Activated T-cell treated with anti-CD3 and anti-CD28 coated beads, Interleukin-2, amount 50 U/mL, for 72 hours (primary cell): ENCODE measurements at regions not wholly inside any gene's neighbourhood (a gene's known extent, or its start where the extent isn't known, plus 50 kb on each side); places are given as distances from the start of the nearest gene placed in this dataset.
"Not testable (repeated sequence)": the region's sequence is repeated elsewhere in the genome, so short reads cannot be mapped to it uniquely, and the experiment has no call there.

ENCODE experiments used
- ATAC-seq, 2 donors: fragments of 150-1000 bp; cut with Tn5 transposase; replicated peaks in 1 of 2; 2 replicates each; pipeline ENCODE4 v1.10.0; 2021; ENCODE audit warnings: moderate library complexity in 2 of 2, mild to moderate bottlenecking in 1 of 2
- DNase-seq, 2 donors: peaks; one replicate each; pipeline ENCODE4 v3.0.0; 2021 to 2022; ENCODE audit warnings: mixed read lengths in 1 of 2
- H3K27ac Mint-ChIP-seq: one replicate; pipeline ENCODE4 v1.8.0; 2022; ENCODE audit warnings: mild to moderate bottlenecking, moderate library complexity, mixed read lengths
- H3K27me3 Mint-ChIP-seq: one replicate; pipeline ENCODE4 v1.8.0; 2022; ENCODE audit warnings: low read depth, mixed read lengths
- H3K36me3 Mint-ChIP-seq, 2 donors: one replicate each; pipeline ENCODE4 v1.8.0; 2022; ENCODE audit warnings: mixed read lengths in 2 of 2, mild to moderate bottlenecking in 1 of 2; ENCODE audit not compliant: insufficient read depth in 2 of 2
- H3K4me1 Mint-ChIP-seq: one replicate; pipeline ENCODE4 v1.8.0; 2022; ENCODE audit warnings: low read depth, mixed read lengths
- H3K4me3 Mint-ChIP-seq, 2 donors: one replicate each; pipeline ENCODE4 v1.8.0; 2022; ENCODE audit warnings: mild to moderate bottlenecking in 2 of 2, mixed read lengths in 2 of 2, moderate library complexity in 2 of 2
- H3K9me3 Mint-ChIP-seq, 2 donors: one replicate each; pipeline ENCODE4 v1.8.0; 2022; ENCODE audit warnings: mixed read lengths in 2 of 2

- H3K36me3 Mint-ChIP-seq, H3K9me3 Mint-ChIP-seq, H3K4me1 Mint-ChIP-seq, DNase-seq, H3K27ac Mint-ChIP-seq, H3K4me3 Mint-ChIP-seq, ATAC-seq, H3K27me3 Mint-ChIP-seq: not testable (repeated sequence)
Measured at GRCh38 chr2:87582579-87582978, 165.3 kb upstream of the PLGLB2 start.

DNA sequence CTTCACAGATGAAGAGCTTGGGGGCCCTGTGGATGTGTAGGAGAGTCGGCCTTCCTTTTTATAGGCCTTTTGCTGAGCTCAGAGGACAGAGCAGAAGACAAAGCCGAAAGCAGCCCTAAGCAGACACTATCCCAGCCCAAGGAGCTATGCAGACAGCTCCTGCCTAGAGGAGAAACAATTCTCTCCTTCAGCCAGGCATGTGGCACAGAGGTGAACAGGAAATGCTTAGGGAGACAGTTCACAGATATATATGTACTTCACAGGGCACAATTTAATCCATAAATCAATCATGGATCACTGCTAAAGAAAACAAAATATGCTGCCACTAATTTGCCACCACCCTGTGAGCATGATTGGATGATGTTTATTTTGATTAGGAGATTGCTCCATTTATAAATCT, 164.5 kb upstream of the PLGLB2 start:
- not testable (repeated sequence) for DNase-seq, H3K36me3 Mint-ChIP-seq, H3K4me1 Mint-ChIP-seq, ATAC-seq, H3K4me3 Mint-ChIP-seq, H3K27ac Mint-ChIP-seq, H3K27me3 Mint-ChIP-seq, H3K9me3 Mint-ChIP-seq

GRCh38 chr2:87583803-87584202, 164.1 kb upstream of the PLGLB2 start:
- H3K27ac Mint-ChIP-seq, DNase-seq, H3K4me1 Mint-ChIP-seq, H3K27me3 Mint-ChIP-seq, ATAC-seq, H3K4me3 Mint-ChIP-seq, H3K36me3 Mint-ChIP-seq, H3K9me3 Mint-ChIP-seq: not testable (repeated sequence)

- not testable (repeated sequence) for H3K27ac Mint-ChIP-seq, H3K4me1 Mint-ChIP-seq, H3K27me3 Mint-ChIP-seq, DNase-seq, H3K36me3 Mint-ChIP-seq, H3K9me3 Mint-ChIP-seq
- peak overlapping the region in 1 of 2 donors; percentile 53 for H3K4me3 Mint-ChIP-seq
- peak in 1 of 2 donors; percentile 37 for ATAC-seq
Measured at GRCh38 chr2:87584268-87584906, 163.5 kb upstream of the PLGLB2 start.

- not testable (repeated sequence) for H3K9me3 Mint-ChIP-seq, DNase-seq, ATAC-seq, H3K4me1 Mint-ChIP-seq, H3K27ac Mint-ChIP-seq, H3K4me3 Mint-ChIP-seq, H3K36me3 Mint-ChIP-seq, H3K27me3 Mint-ChIP-seq
Measured at GRCh38 chr2:87587934-87588333, 160.0 kb upstream of the PLGLB2 start.

DNA sequence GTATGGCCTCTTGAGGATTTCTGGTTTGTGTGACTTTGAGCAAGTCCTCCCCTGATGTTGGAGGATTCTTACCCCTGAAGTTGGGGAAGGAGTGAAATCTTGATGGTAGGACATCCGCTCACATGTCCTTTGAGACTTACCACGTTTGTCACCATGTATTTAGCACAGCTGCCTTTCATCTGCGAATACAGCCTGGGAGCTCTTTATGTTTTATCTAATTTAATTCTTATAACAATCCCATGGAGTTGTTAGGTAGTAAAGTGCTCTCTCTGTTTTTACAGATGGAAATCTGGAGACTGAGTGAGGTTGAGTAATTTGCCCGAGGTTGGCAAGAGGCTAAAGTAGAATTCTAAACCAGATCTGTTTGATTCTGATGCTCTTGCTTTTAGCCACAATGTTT, 154.9 kb upstream of the PLGLB2 start:
- not testable (repeated sequence) for H3K36me3 Mint-ChIP-seq, H3K4me3 Mint-ChIP-seq, H3K27ac Mint-ChIP-seq, DNase-seq, H3K4me1 Mint-ChIP-seq, H3K9me3 Mint-ChIP-seq, H3K27me3 Mint-ChIP-seq, ATAC-seq

DNA sequence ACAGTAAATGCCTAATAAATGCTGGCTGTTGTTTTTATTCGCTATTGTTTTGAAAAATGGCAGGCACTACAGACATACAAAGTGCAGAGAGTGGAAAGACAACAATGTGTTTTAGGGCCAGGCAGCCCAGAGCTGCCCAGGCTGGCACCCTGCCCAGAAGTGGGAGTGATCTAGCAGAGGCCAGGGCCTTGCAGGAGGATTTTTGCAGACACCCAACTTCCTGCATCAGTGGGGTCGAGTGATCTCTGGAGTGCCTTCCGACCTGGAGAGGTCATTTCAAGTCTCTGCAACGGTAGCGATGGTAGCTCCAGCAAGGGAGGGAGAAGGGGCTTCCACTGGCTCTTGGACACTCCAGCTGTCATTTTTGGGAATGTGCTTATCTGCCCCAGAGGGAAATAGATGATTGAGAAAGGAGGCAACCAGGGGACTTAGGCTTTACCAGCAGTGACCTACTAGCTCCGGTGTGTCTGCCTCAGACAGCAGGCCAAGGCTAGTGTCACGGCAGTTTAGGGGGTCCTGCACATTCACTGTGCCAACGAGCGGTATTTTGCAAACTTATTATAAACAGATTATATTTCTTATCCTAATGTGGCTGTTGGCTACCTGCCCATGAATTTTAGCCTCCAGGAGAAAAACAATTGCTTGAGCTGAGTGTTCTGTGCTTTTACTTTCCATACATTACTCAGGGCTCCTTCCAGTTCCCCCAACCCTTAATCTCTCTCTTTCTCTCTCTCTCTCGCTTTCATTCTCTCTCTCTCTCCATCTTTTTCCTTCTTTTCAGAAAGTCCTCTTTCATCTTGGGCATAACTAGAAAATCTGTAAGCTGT, 153.9 kb upstream of the PLGLB2 start:
- H3K4me3 Mint-ChIP-seq, H3K27ac Mint-ChIP-seq, H3K9me3 Mint-ChIP-seq, H3K36me3 Mint-ChIP-seq, H3K27me3 Mint-ChIP-seq, H3K4me1 Mint-ChIP-seq: not testable (repeated sequence)
- DNase-seq = peak in 1 of 2 donors; percentile 47
- peak in 1 of 2 donors; percentile 73 for ATAC-seq

- not testable (repeated sequence) for ATAC-seq, H3K36me3 Mint-ChIP-seq, H3K4me3 Mint-ChIP-seq, H3K27me3 Mint-ChIP-seq, DNase-seq, H3K4me1 Mint-ChIP-seq, H3K9me3 Mint-ChIP-seq, H3K27ac Mint-ChIP-seq
Measured at GRCh38 chr2:87594611-87594992, 153.3 kb upstream of the PLGLB2 start.

DNA sequence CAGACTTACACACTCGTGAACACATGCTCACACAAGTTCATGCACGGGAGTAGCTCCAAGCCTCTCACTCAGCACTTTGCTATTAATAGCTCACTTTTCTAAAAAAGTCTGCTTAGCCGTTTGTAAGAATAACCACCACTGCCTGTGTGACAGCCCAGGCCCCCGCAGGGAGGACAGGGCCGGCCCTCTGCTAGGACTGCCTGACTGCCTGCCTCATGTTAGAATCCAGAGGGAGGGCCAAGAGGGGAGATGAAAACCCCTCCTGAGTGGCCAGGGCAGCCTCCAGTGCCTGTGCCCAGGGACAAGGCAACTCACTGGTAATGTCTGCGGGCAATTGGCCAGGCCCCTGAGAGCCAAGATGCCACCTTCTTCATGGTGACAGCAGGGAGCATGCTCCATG, 152.9 kb upstream of the PLGLB2 start:
- not testable (repeated sequence) for H3K27ac Mint-ChIP-seq, H3K9me3 Mint-ChIP-seq, H3K4me1 Mint-ChIP-seq, H3K36me3 Mint-ChIP-seq, H3K4me3 Mint-ChIP-seq, ATAC-seq, DNase-seq, H3K27me3 Mint-ChIP-seq

GRCh38 chr2:87600961-87601360, 146.9 kb upstream of the PLGLB2 start:
- H3K4me3 Mint-ChIP-seq, H3K27ac Mint-ChIP-seq, H3K27me3 Mint-ChIP-seq, DNase-seq, H3K9me3 Mint-ChIP-seq, H3K4me1 Mint-ChIP-seq, ATAC-seq, H3K36me3 Mint-ChIP-seq: not testable (repeated sequence)

DNA sequence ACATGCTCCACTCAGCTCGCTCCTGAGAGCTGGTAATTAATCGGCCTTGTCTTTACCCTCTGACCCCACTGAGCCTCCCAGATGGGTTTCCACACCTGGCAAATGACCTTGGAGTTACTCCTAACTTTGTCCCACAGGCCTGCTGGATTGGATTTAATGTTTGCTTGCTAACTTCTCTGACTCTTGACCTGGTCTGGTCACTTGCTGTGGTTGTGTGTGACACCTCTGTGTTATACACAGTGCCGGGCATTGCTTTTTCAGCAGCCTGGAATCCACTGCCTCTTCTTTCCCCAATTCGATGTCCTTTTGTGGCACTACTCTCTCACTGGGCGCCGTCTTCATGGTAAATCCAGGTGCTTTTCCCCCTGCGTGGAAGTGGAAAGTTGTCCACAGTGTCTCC, 145.8 kb upstream of the PLGLB2 start:
- ATAC-seq, H3K27me3 Mint-ChIP-seq, DNase-seq, H3K36me3 Mint-ChIP-seq, H3K4me3 Mint-ChIP-seq, H3K4me1 Mint-ChIP-seq, H3K9me3 Mint-ChIP-seq, H3K27ac Mint-ChIP-seq: not testable (repeated sequence)

GRCh38 chr2:87602728-87603127, 145.2 kb upstream of the PLGLB2 start:
- not testable (repeated sequence) for H3K36me3 Mint-ChIP-seq, H3K4me3 Mint-ChIP-seq, H3K27ac Mint-ChIP-seq, H3K4me1 Mint-ChIP-seq, H3K9me3 Mint-ChIP-seq, ATAC-seq, DNase-seq, H3K27me3 Mint-ChIP-seq

DNA sequence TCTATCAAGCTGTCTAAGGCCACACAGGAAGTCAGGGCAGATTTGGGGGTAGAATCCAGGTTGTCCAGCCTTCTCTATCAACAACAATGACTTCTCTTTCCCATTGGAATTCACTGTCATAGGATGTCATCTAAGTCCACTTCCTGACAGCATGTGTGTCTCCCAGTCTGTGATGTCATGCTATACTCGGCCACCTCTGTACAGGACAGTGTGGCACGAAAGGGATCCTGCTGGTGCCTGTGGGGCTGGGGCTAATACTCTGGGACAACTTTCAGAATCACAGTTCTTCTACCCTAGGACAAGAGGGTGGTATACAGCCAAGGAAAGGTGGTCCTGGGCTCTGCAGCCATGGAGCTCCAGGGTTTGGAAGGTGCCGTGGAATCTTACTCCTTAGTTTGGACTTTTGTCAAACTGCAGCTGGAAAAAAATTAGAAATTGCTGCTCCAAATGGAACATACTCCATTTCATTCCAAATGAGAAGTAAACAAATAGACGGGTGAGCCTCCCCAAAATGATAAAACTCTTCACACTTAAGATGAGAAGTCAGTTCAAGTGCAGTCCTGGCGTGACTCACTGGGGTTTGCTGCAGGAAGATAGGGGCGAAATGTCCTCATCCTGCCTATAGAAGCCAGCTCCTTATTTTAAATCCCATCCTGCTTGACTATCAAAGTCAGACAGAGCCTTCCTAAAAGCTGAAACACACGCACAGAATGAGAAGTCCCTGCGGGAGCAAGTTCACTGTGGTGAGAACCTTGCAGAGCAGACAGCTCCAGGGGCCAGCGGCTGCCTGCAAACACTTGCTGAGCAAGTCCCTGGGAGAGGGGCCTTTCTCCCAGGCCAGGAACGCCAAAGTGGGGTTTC, 144.2 kb upstream of the PLGLB2 start:
- not testable (repeated sequence) for DNase-seq, H3K27me3 Mint-ChIP-seq, H3K4me1 Mint-ChIP-seq, H3K27ac Mint-ChIP-seq, H3K9me3 Mint-ChIP-seq, H3K36me3 Mint-ChIP-seq, H3K4me3 Mint-ChIP-seq
- ATAC-seq = peak in 1 of 2 donors; percentile 31
